ENCODE measurements at regions not wholly inside any gene's neighbourhood (a gene's known extent, or its start where the extent isn't known, plus 50 kb on each side); places are given as distances from the start of the nearest gene placed in this dataset.

- in situ Hi-C loops (cut with HindIII; ENCODE audit: low sequenced_read_pairs), result no loop called here
Measured at GRCh38 chr7:25496476-25497368, 268.4 kb upstream of the NPVF start.

GRCh38 chr7:25500393-25500921, 272.2 kb upstream of the NPVF start:
- in situ Hi-C loops (cut with HindIII; ENCODE audit: low sequenced_read_pairs), result no loop called here

GRCh38 chr7:25503306-25503705, 275.0 kb upstream of the NPVF start:
- in situ Hi-C loops (cut with HindIII; ENCODE audit: low sequenced_read_pairs), result no loop called here

- in situ Hi-C loops (cut with HindIII; ENCODE audit: low sequenced_read_pairs), result no loop called here
Measured at GRCh38 chr7:25512061-25512687, 283.9 kb upstream of the NPVF start.

- in situ Hi-C loops (cut with HindIII; ENCODE audit: low sequenced_read_pairs), result no loop called here
Measured at GRCh38 chr7:25515633-25516275, 287.5 kb upstream of the NPVF start.

- in situ Hi-C loops (cut with HindIII; ENCODE audit: low sequenced_read_pairs), result no loop called here
Measured at GRCh38 chr7:25517906-25518305, 289.6 kb upstream of the NPVF start.

- in situ Hi-C loops (cut with HindIII; ENCODE audit: low sequenced_read_pairs), result no loop called here
Measured at GRCh38 chr7:25520017-25520416, 291.7 kb upstream of the NPVF start.

GRCh38 chr7:25520516-25520915, 292.2 kb upstream of the NPVF start:
- in situ Hi-C loops (cut with HindIII; ENCODE audit: low sequenced_read_pairs), result no loop called here

- in situ Hi-C loops (cut with HindIII; ENCODE audit: low sequenced_read_pairs), result no loop called here
Measured at GRCh38 chr7:25521236-25521635, 292.9 kb upstream of the NPVF start.

- in situ Hi-C loops (cut with HindIII; ENCODE audit: low sequenced_read_pairs), result no loop called here
Measured at GRCh38 chr7:25522727-25523126, 294.4 kb upstream of the NPVF start.

GRCh38 chr7:25527665-25528170, 299.4 kb upstream of the NPVF start:
- in situ Hi-C loops (cut with HindIII; ENCODE audit: low sequenced_read_pairs), result no loop called here

GRCh38 chr7:25529320-25529719, 301.0 kb upstream of the NPVF start:
- in situ Hi-C loops (cut with HindIII; ENCODE audit: low sequenced_read_pairs), result no loop called here

GRCh38 chr7:25536851-25537250, 308.6 kb upstream of the NPVF start:
- in situ Hi-C loops (cut with HindIII; ENCODE audit: low sequenced_read_pairs), result no loop called here

- in situ Hi-C loops (cut with HindIII; ENCODE audit: low sequenced_read_pairs), result no loop called here
Measured at GRCh38 chr7:25537662-25538375, 309.5 kb upstream of the NPVF start.

- in situ Hi-C loops (cut with HindIII; ENCODE audit: low sequenced_read_pairs), result no loop called here
Measured at GRCh38 chr7:25541094-25541821, 313.0 kb upstream of the NPVF start.

- in situ Hi-C loops (cut with HindIII; ENCODE audit: low sequenced_read_pairs), result no loop called here
Measured at GRCh38 chr7:25541877-25542276, 313.6 kb upstream of the NPVF start.

GRCh38 chr7:25543210-25543609, 314.9 kb upstream of the NPVF start:
- in situ Hi-C loops (cut with HindIII; ENCODE audit: low sequenced_read_pairs), result no loop called here

- in situ Hi-C loops (cut with HindIII; ENCODE audit: low sequenced_read_pairs), result no loop called here
Measured at GRCh38 chr7:25543798-25544197, 315.5 kb upstream of the NPVF start.

GRCh38 chr7:25544254-25544653, 316.0 kb upstream of the NPVF start:
- in situ Hi-C loops (cut with HindIII; ENCODE audit: low sequenced_read_pairs), result no loop called here
